Thyroid gland (tissue), 4 donors: ENCODE measurements at regions not wholly inside any gene's neighbourhood (a gene's known extent, or its start where the extent isn't known, plus 50 kb on each side); places are given as distances from the start of the nearest gene placed in this dataset.

Experiments used
- DNase-seq, 2 donors: peaks; one replicate each; pipeline ENCODE4 v3.0.0-alpha.2; 2019
- H3K27ac ChIP-seq, 3 donors: fragments of 200-600 bp; sonication (generic); 1 replicate in 2 of 3; 2 replicates in 1 of 3; pipeline ENCODE4 v1.5.1; 2016 to 2019; ENCODE audit warnings: mild to moderate bottlenecking in 1 of 3, moderate library complexity in 1 of 3
- H3K27me3 ChIP-seq: fragments of 200-600 bp; sonication (generic); one replicate; pipeline ENCODE4 v1.5.1; 2019
- H3K36me3 ChIP-seq, 2 donors: fragments of 200-600 bp; sonication (generic); one replicate each; pipeline ENCODE4 v1.5.1; 2016 to 2019
- H3K4me1 ChIP-seq, 2 donors: fragments of 200-600 bp; sonication (generic); one replicate each; pipeline ENCODE4 v1.5.1; 2017 to 2019
- H3K4me3 ChIP-seq, 3 donors: fragments of 200-600 bp; sonication (generic); replicated peaks in 1 of 3; 1 replicate in 2 of 3; 2 replicates in 1 of 3; pipeline ENCODE4 v1.5.1; 2016; ENCODE audit warnings: mild to moderate bottlenecking in 1 of 3
- H3K9me3 ChIP-seq: fragments of 200-600 bp; sonication (generic); one replicate; pipeline ENCODE4 v1.5.1; 2017
- CTCF ChIP-seq, 6 experiments: fragments of 200-600 bp in 3 of 6; fragments of 450-650 bp in 3 of 6; sonication (generic) in 3 of 6; IDR thresholded peaks; one replicate each; pipeline ENCODE4 v1.5.1; 2016 to 2019; ENCODE audit warnings: antibody characterized with exemption in 6 of 6, mild to moderate bottlenecking in 2 of 6, inconsistent platforms in 1 of 6, moderate library complexity in 1 of 6
- POLR2A ChIP-seq, 2 donors: fragments of 450-650 bp; IDR thresholded peaks; one replicate each; pipeline ENCODE4 v1.6.1; 2017; ENCODE audit warnings: antibody characterized with exemption in 2 of 2, mild to moderate bottlenecking in 2 of 2, moderate library complexity in 1 of 2
- WGBS, 2 donors: methylation state at CpG; one replicate each; pipeline ENCODE4 v1.1.5; 2017; 5-methylcytosine and 5-hydroxymethylcytosine counted together
- intact Hi-C: fragments of 100-400 bp; cut with DNase I; formaldehyde crosslinking; loops from one replicate; pipeline ENCODE4 v1.15.1; 2023

- no peak for DNase-seq
- Histone ChIP-seq H3K27me3 (no peaks in the 10 kb centered on the region), H3K4me3 (no peak overlapping the region), H3K27ac (no peak overlapping the region), H3K4me1 (no peaks in the 10 kb centered on the region), H3K36me3 (no peaks in the 10 kb centered on the region), H3K9me3 (no peaks in the 10 kb centered on the region)
- intact Hi-C loops: no loop called here
- TF ChIP-seq POLR2A (IDR thresholded peaks at IDR 0.05) (no peak), CTCF (IDR thresholded peaks at IDR 0.05) (no peak)
- WGBS, 2 donors: 90% methylated on average over 2 of the region's 2 CpGs
Measured at GRCh38 chr4:124199185-124199584, 513.3 kb downstream of the ANKRD50 start.

- DNase-seq: no peak
- Histone ChIP-seq H3K27me3 (no peaks in the 10 kb centered on the region), H3K27ac (no peak overlapping the region), H3K4me1 (no peaks in the 10 kb centered on the region), H3K4me3 (no peak overlapping the region), H3K36me3 (no peaks in the 10 kb centered on the region), H3K9me3 (no peaks in the 10 kb centered on the region)
- intact Hi-C loops: no loop called here
- TF ChIP-seq POLR2A (IDR thresholded peaks at IDR 0.05): no peak
- no peak for TF ChIP-seq CTCF (IDR thresholded peaks at IDR 0.05)
- whole genome bisulfite sequencing, 2 donors: 77 to 83% methylated on average over 4 of the region's 4 CpGs
Measured at GRCh38 chr4:124199755-124200154, 512.8 kb downstream of the ANKRD50 start.

GRCh38 chr4:124201636-124202035 is 510.9 kb downstream of the ANKRD50 start:
- H3K36me3 ChIP-seq: no peaks in the 10 kb centered on the region
- no peak for DNase-seq
- intact Hi-C loops: no loop called here
- H3K27ac ChIP-seq: peak overlapping the region in 1 of 3 donors; percentile 5
- no peaks in the 10 kb centered on the region for H3K27me3 ChIP-seq
- H3K9me3 ChIP-seq: no peaks in the 10 kb centered on the region
- WGBS, 2 donors: 83 to 90% methylated on average over 1 of the region's 1 CpG
- H3K4me3 ChIP-seq: no peak overlapping the region
- no peaks in the 10 kb centered on the region for H3K4me1 ChIP-seq
- TF ChIP-seq CTCF (IDR thresholded peaks at IDR 0.05) (no peak), POLR2A (IDR thresholded peaks at IDR 0.05) (no peak)

- Histone ChIP-seq H3K4me3 (no peak overlapping the region), H3K27me3 (no peaks in the 10 kb centered on the region), H3K36me3 (no peaks in the 10 kb centered on the region), H3K4me1 (no peaks in the 10 kb centered on the region), H3K9me3 (no peaks in the 10 kb centered on the region), H3K27ac (peak overlapping the region in 1 of 3 donors; percentile 5)
- TF ChIP-seq CTCF (IDR thresholded peaks at IDR 0.05) (peak in 1 of 6 experiments; percentile 16), POLR2A (IDR thresholded peaks at IDR 0.05) (no peak)
- WGBS, 2 donors: 37 to 42% methylated on average over 2 of the region's 2 CpGs
- DNase-seq: peak in 1 of 2 donors; percentile 3
- intact Hi-C loops: no loop called here
Measured at GRCh38 chr4:124202099-124202498, 510.4 kb downstream of the ANKRD50 start.

GRCh38 chr4:124203613-124204238 is 508.8 kb downstream of the ANKRD50 start:
- Histone ChIP-seq H3K4me1 (no peaks in the 10 kb centered on the region), H3K36me3 (no peaks in the 10 kb centered on the region), H3K27ac (no peak overlapping the region), H3K9me3 (no peaks in the 10 kb centered on the region), H3K4me3 (no peak overlapping the region), H3K27me3 (no peaks in the 10 kb centered on the region)
- intact Hi-C loops: no loop called here
- WGBS, 2 donors: 79 to 83% methylated on average over 3 of the region's 3 CpGs
- TF ChIP-seq CTCF (IDR thresholded peaks at IDR 0.05): no peak
- TF ChIP-seq POLR2A (IDR thresholded peaks at IDR 0.05): no peak
- no peak for DNase-seq
